Testis (tissue), 2 donors: ENCODE measurements at regions not wholly inside any gene's neighbourhood (a gene's known extent, or its start where the extent isn't known, plus 50 kb on each side); places are given as distances from the start of the nearest gene placed in this dataset.

ENCODE experiments used
- DNase-seq: peaks from one replicate; pipeline ENCODE4 v3.0.0-alpha.2; 2019
- H3K27ac ChIP-seq, 2 donors: fragments of 200-600 bp; sonication (generic); one replicate each; pipeline ENCODE4 v1.5.1; 2019
- H3K27me3 ChIP-seq: fragments of 200-600 bp; sonication (generic); one replicate; pipeline ENCODE4 v1.5.1; 2019
- H3K36me3 ChIP-seq: fragments of 200-600 bp; sonication (generic); one replicate; pipeline ENCODE4 v1.5.1; 2017; ENCODE audit warnings: low read depth; ENCODE audit errors: missing control alignments
- H3K4me1 ChIP-seq: fragments of 200-600 bp; sonication (generic); one replicate; pipeline ENCODE4 v1.5.1; 2019
- H3K4me3 ChIP-seq, 2 donors: fragments of 200-600 bp; sonication (generic); one replicate each; pipeline ENCODE4 v1.5.1; 2017 to 2019
- H3K9me3 ChIP-seq: fragments of 200-600 bp; sonication (generic); one replicate; pipeline ENCODE4 v1.5.1; 2017
- CTCF ChIP-seq, 3 experiments: fragments of 450-650 bp in 2 of 3; fragments of 200-600 bp in 1 of 3; sonication (generic) in 1 of 3; IDR thresholded peaks; one replicate each; pipeline ENCODE4 v1.5.1; 2016 to 2019; ENCODE audit warnings: antibody characterized with exemption in 3 of 3, mild to moderate bottlenecking in 2 of 3, moderate library complexity in 1 of 3
- POLR2A ChIP-seq: fragments of 450-650 bp; IDR thresholded peaks from one replicate; pipeline ENCODE4 v1.6.1; 2017; ENCODE audit warnings: antibody characterized with exemption, mild to moderate bottlenecking, moderate library complexity
- WGBS, 2 donors: methylation state at CpG; one replicate each; pipeline ENCODE4 v1.1.5; 2018; 5-methylcytosine and 5-hydroxymethylcytosine counted together
- intact Hi-C: fragments of 100-400 bp; cut with DNase I; formaldehyde crosslinking; loops from one replicate; pipeline ENCODE4 v1.15.1; 2023; ENCODE audit warnings: low total_unique reads

DNA sequence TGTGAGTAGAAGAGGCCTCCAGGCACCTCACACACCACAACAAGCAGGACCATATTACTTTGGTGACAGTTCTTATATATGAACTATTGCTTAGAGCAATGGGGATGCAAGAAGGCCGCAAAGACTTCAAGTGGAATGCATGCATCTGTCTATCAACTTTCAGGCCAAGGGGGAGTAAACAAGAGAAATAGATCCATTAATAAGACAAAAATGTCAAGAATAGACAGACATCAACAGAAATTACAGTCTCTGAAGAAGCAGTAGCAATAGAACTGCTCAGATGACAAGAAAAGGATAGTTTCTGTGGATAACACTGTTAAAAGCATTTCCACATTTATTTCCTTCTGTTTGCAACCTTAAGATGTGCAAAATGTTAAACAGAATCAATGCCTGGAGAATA lies 1057.7 kb downstream of the UQCRFS1 start:
- WGBS, 2 donors: 74 to 92% methylated on average over 1 of the region's 1 CpG
- TF ChIP-seq CTCF (IDR thresholded peaks at IDR 0.05): no peak
- TF ChIP-seq POLR2A: no peak
- Histone ChIP-seq H3K4me3 (no peak overlapping the region), H3K4me1 (no peaks in the 10 kb centered on the region), H3K27me3 (no peaks in the 10 kb centered on the region), H3K9me3 (no peaks in the 10 kb centered on the region), H3K36me3 (no peaks in the 10 kb centered on the region), H3K27ac (no peak overlapping the region)
- no peak for DNase-seq
- intact Hi-C loops: no loop called here

DNA sequence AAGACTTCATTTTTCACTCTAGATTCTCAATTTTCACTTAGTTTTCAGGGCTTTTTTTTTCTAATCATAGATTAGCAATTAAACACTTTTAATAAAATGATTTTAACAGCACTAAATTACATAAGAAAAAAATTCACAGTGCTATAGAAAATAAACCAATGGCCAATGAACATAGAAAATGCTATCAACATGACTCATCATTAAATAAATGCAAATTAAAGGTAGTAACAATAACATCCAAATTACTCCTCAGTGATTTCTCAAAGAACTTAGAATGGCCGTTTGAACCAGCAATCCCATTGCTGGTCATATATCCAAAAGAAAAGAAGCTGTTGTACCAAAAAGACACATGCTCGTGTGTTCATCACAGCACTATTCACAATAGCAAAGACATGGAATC lies 1058.9 kb downstream of the UQCRFS1 start:
- H3K4me3 ChIP-seq: no peak overlapping the region
- intact Hi-C loops: no loop called here
- no peak overlapping the region for H3K27ac ChIP-seq
- no peak for TF ChIP-seq CTCF (IDR thresholded peaks at IDR 0.05)
- TF ChIP-seq POLR2A: no peak
- DNase-seq: no peak
- no peaks in the 10 kb centered on the region for H3K36me3 ChIP-seq
- peaks cover 2% of the 10 kb centered on the region for H3K4me1 ChIP-seq
- 87 to 88% methylated on average over 2 of the region's 2 CpGs for WGBS, 2 donors
- no peaks in the 10 kb centered on the region for H3K27me3 ChIP-seq
- no peaks in the 10 kb centered on the region for H3K9me3 ChIP-seq

DNA sequence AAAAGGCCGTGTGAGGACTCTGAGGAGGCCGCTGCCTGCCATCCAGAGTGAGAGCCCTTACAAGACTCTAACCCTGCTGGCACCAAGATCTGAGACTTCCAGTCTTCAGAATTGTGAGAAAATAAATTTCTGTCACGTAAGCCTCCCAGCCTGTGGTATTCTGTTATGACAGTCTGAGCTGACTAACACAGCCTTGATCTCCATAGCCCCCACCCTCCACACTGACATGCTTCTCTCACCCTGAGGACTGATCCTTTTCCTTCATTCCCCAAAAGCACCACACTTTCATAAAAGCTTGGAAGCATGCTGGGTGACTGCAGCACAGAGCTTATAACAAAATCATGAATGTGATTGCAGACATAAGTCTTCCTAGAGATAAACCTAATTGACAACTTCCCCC lies 1059.8 kb downstream of the UQCRFS1 start:
- intact Hi-C loops: no loop called here
- no peak for DNase-seq
- 78 to 87% methylated on average over 3 of the region's 3 CpGs for WGBS, 2 donors

DNA sequence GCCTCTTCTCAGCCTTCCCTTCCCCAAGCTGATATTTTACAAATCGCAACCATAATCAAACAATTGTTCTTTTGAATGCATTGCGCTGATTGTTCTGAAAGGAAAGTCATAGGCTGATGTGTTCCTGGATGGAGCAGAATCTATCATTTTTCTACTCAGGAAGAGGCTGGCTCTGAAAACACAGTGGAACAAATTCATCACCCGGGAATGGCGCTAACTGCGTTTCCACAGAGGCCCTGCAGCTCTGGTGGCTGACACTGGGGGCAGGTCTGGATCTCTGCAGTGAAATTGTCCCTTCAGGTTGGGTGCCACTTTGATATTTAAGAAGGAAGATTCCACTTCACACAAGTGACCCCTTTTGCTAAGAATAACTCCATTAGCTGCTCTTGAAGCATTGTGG lies 1060.8 kb downstream of the UQCRFS1 start:
- H3K36me3 ChIP-seq: no peaks in the 10 kb centered on the region
- no peak overlapping the region for H3K27ac ChIP-seq
- 76 to 95% methylated on average over 5 of the region's 5 CpGs for WGBS, 2 donors
- no peak overlapping the region for H3K4me3 ChIP-seq
- intact Hi-C loops: no loop called here
- no peak for DNase-seq
- no peaks in the 10 kb centered on the region for H3K27me3 ChIP-seq
- no peaks in the 10 kb centered on the region for H3K9me3 ChIP-seq
- H3K4me1 ChIP-seq: peaks cover 2% of the 10 kb centered on the region
- TF ChIP-seq POLR2A (no peak), CTCF (IDR thresholded peaks at IDR 0.05) (no peak)

More for the DNA sequence above, 1059.8 kb downstream of the UQCRFS1 start:
- no peaks in the 10 kb centered on the region for H3K27me3 ChIP-seq
- TF ChIP-seq POLR2A (no peak), CTCF (IDR thresholded peaks at IDR 0.05) (no peak)
- no peak overlapping the region for H3K27ac ChIP-seq
- no peak overlapping the region for H3K4me3 ChIP-seq
- H3K4me1 ChIP-seq: peaks cover 2% of the 10 kb centered on the region
- no peaks in the 10 kb centered on the region for H3K9me3 ChIP-seq
- no peaks in the 10 kb centered on the region for H3K36me3 ChIP-seq

DNA sequence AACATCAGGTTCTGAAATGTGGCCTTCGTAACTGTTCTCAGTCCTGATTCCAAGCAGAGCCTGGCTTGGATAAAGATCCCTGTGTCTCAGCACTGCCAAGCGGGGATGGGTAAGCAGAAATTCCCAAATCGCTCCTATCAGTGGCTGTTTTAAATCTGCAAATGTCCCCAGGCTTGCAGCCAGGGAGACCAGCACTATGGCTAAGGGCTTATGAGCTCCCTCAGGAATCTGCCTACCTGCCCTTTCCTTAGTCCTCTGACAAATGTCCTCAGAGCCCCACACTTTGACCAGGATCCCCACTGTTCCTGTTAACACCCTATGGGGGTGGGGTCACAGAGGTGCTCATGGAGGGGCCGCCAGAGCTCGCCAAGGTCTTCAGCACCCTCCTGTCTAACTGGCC lies 1062.8 kb downstream of the UQCRFS1 start:
- Histone ChIP-seq H3K4me1 (peaks cover 2% of the 10 kb centered on the region), H3K9me3 (no peaks in the 10 kb centered on the region), H3K4me3 (no peak overlapping the region), H3K27ac (no peak overlapping the region), H3K27me3 (no peaks in the 10 kb centered on the region), H3K36me3 (no peaks in the 10 kb centered on the region)
- no peak for DNase-seq
- 57 to 61% methylated on average over 5 of the region's 5 CpGs for WGBS, 2 donors
- TF ChIP-seq POLR2A (no peak), CTCF (IDR thresholded peaks at IDR 0.05) (no peak)
- intact Hi-C loops: no loop called here
